GM12891 (cell line): ENCODE measurements at regions not wholly inside any gene's neighbourhood (a gene's known extent, or its start where the extent isn't known, plus 50 kb on each side); places are given as distances from the start of the nearest gene placed in this dataset.

ENCODE experiments used
- DNase-seq: peaks from one replicate; pipeline ENCODE4 v3.0.0; 2011; ENCODE audit warnings: low spot score; ENCODE audit not compliant: insufficient read length
- FAIRE-seq: peaks from 2 replicates; lab custom pipeline; 2011; peaks lifted over from hg19 to GRCh38; lab: Jason Lieb, UNC
- PAX5 ChIP-seq: IDR thresholded peaks from 2 replicates; pipeline ENCODE4 v1.6.1; 2011; ENCODE audit warnings: low read length, moderate library complexity, mild to moderate bottlenecking; ENCODE audit not compliant: insufficient read depth, severe bottlenecking
- POLR2A ChIP-seq: IDR thresholded peaks from 2 replicates; pipeline ENCODE4 v1.6.1; 2011; ENCODE audit warnings: low read depth, low read length, control low read depth
- POLR2AphosphoS5 ChIP-seq: IDR thresholded peaks from 2 replicates; pipeline ENCODE4 v1.6.1; 2011; ENCODE audit warnings: low read depth, low read length, control low read depth
- POU2F2 ChIP-seq: IDR thresholded peaks from 2 replicates; pipeline ENCODE4 v1.6.1; 2011; ENCODE audit warnings: low read depth, mild to moderate bottlenecking, control low read depth, low read length, moderate library complexity
- SPI1 ChIP-seq: IDR thresholded peaks from 2 replicates; pipeline ENCODE4 v1.6.1; 2011; ENCODE audit warnings: low read depth, low read length, control low read depth
- TAF1 ChIP-seq: IDR thresholded peaks from 2 replicates; pipeline ENCODE4 v1.6.1; 2011; ENCODE audit warnings: low read depth, low read length, control low read depth

DNA sequence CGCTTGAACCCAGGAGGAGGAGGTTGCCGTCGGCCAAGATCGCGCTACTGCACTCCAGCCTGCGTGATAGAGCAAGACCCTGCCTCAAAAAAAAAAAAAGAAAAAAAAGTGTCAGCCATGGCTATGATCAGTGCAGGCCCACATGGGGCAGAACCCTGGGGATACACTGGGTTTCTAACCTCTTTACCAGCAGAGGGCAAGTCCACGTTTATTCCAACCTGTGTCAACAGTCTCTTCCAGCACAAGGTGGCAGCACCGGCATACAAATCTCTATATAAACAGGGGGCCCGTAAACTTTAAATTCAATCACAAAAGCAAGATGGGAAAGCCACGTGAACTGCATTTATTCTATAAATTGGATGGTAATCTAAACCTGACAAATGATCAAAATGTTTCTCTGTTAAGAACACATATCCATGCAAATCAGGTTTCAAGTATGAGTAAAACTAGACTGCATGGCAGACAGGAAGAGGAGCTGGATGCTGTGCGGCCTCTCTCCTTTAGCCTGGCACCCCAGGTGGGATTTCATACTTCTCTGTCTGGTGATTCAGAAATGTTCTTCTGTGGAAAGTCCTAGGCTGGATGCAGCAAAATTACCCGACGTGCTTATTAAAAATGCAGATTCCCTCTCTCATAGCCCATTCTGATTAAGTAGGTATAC is 60.0 kb upstream of the STEAP1B start:
- peak; percentile 47 for DNase-seq
- TF ChIP-seq POLR2A (no peak), TAF1 (no peak), SPI1 (no peak), PAX5 (no peak), POU2F2 (no peak), POLR2AphosphoS5 (no peak)
- peak; percentile 81 for FAIRE-seq

DNA sequence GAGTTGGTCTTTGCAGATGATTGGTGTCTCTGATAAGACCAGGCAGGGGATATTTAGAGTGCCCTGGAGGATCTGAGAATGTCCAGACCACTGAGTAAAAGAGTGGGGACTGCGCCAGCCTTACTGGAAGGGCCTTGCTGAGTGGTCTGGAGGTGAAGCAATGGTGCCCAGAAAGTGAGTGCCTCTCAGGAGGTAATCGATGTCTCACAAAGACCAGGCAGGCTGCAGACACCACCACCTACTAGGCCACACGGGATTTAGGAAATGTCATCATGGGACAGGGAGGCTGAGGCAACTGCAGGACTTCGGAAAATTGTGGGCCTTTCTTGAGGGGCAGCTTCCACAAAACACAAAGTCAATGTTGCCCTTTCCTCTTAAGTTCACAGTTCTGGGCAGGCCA is 57.2 kb upstream of the STEAP1B start:
- DNase-seq (no peak), FAIRE-seq (no peak)
- TF ChIP-seq PAX5 (no peak), POLR2A (no peak), POU2F2 (no peak), SPI1 (no peak), POLR2AphosphoS5 (no peak), TAF1 (no peak)

DNA sequence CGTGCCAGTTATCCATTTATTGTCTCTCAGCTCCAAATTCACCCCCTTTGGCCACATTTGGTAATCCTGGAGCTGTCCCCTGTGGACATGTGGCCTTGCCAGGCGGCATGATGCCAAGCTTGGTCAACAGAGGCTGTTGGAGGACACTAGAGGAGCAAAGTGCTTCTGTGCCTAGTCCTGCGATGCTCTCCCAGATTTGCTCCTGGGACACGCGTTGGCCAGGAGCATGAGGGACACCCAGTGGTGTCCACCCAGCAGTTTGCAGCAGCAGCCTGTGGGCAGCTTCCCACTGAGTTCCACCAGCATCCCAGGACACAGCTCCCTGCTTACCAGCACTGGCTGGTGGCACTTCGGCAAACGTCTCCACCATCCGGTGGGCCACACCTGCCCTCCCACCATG is 55.5 kb upstream of the STEAP1B start:
- DNase-seq (no peak), FAIRE-seq (no peak)
- TF ChIP-seq POLR2A, result no peak
- TF ChIP-seq POLR2AphosphoS5, result no peak
- TF ChIP-seq TAF1, result no peak
- no peak for TF ChIP-seq POU2F2
- TF ChIP-seq PAX5, result no peak
- TF ChIP-seq SPI1, result no peak

DNA sequence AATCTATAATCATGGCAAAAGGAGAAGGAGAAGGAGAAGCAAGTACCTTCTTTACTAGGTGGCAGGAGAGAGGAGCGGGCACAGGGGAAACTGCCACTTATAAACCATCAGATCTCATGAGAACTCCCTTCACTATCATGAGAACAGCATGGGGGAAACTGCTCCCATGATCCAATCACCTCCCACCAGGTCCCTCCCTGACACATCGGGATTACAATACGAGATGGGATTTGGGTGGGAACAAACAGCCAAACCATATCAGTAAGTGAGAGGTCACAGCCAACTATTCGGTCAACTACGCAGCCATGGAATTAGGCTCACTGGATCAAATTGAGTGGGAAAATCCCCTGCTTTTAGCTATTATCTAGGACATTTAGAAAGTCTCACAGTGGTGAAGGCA is 54.2 kb upstream of the STEAP1B start:
- DNase-seq (no peak), FAIRE-seq (no peak)
- TF ChIP-seq POLR2A, result no peak
- TF ChIP-seq PAX5, result no peak
- no peak for TF ChIP-seq SPI1
- no peak for TF ChIP-seq TAF1
- no peak for TF ChIP-seq POU2F2
- no peak for TF ChIP-seq POLR2AphosphoS5

DNA sequence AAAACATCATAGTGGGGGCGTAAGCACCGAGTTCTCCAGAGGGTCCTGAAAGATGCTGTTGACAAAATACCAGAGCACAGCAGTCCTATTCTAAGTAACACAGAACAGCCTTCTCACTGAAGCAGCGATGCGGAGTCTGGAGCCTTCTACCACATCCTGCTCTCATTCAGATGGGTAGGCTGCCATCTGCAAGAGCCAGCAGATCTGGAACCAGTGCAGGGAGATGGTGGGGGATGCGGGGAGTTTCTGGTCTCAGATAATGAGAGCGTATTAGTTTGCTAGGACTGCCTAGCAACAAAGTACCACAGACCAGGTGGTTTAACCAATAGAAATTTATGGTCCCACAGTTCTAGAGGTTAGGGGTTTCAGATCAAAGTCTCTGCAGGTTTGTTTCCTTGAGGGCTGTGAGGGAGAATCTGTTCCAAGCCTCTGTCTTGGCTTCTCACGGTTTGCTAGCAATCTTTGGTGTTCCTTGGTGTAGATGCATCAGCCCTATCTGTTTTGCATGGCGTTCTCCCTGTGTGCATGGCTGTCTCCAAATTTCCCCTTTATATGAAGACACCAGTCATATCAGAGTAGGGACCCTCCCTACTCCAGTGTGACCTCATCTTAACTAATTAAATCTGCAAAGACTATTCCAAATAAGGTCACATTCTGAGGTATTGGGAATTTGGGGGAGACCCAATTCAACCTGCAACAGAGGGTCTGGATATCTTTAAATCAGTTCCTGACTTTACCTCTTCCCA is 52.0 kb upstream of the STEAP1B start:
- DNase-seq, result peak; percentile 41
- TF ChIP-seq POLR2A, result no peak
- no peak for TF ChIP-seq POLR2AphosphoS5
- peak; percentile 55 for TF ChIP-seq PAX5
- TF ChIP-seq POU2F2, result peak; percentile 15; the same call in 1 of the 2 replicates
- TF ChIP-seq TAF1, result no peak
- TF ChIP-seq SPI1, result no peak
- FAIRE-seq, result peak; percentile 62

DNA sequence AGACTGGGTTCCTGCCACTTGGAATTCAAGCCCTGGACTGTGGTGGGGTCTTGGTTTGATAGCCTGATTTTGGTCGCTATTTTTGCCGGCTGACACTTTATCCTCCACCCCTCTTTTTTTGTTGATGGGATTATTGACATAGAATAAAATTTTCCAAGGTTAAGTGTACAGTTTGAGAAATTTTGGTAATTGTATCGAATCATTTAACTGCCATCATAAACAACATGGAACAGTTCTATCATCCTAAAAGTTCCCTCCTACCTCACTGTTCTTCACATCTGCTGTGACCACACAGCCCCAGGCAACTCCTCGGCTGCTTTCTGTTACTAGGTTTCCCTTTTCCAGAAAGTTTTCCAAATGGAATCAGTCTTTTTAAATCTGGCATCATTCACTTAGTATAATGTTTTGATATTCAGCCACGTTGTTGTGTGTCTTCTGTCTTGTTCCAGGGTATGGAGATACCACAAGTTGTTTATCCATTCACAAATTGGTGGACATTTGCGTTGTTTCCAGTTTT is 50.6 kb upstream of the STEAP1B start:
- FAIRE-seq, result no peak
- no peak for TF ChIP-seq PAX5
- no peak for TF ChIP-seq POLR2AphosphoS5
- TF ChIP-seq POU2F2, result no peak
- TF ChIP-seq SPI1, result no peak
- DNase-seq, result no peak

DNA sequence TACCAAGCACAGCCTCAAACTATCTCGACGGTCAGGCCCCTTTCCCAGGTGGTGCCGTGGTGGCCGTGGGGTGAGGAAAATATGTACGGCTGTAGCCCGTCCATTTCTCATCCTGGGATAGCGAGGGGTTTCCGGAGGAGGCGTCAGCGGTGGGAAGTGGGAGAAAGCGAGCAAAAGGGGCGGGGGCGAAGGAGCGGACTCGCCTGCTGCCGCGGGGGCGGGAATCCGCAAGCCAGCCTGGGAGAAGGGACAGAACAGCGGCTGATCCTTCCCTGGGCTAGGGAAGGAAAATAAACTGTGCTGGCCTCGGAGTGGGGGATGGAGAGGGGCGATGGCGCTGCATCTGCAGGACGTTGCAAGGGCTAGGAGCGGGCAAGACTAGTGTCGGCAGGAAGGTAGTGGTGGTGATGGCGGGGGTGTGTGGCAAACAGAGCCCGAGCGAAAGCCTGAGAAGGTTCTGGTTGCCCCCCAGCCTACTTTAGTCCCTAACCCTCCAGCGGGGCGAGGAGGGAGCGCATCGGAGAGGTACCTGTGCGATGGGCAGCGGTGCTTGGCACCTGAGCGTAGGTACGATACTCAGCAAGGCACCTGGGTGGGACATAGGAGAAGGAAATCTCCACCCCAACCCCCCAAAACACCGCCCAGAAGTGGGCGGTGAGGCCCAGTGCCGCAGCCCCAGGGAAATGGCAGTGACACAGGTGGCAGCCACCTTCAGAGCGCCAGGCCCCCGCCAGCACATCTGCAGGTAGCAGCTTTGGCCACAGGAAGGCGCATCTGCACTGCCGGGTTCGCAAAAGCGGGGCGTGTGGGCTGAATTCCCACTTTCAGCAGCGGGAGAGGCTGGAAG is 49.9 kb upstream of the STEAP1B start:
- peak; percentile 91 for FAIRE-seq

More for the DNA sequence above, 49.9 kb upstream of the STEAP1B start:
- peak; percentile 31 for DNase-seq
- no peak for TF ChIP-seq POLR2AphosphoS5
- no peak for TF ChIP-seq TAF1
- TF ChIP-seq POLR2A, result no peak
- no peak for TF ChIP-seq SPI1
- TF ChIP-seq PAX5, result no peak
- TF ChIP-seq POU2F2, result no peak
